Adrenal gland (tissue), 5 donors: ENCODE measurements at regions not wholly inside any gene's neighbourhood (a gene's known extent, or its start where the extent isn't known, plus 50 kb on each side); places are given as distances from the start of the nearest gene placed in this dataset.

Experiments used
- CTCF ChIP-seq, 6 experiments: fragments of 450-650 bp in 4 of 6; fragments of 200-600 bp in 2 of 6; sonication (generic) in 1 of 6; IDR thresholded peaks; 1 replicate in 5 of 6; 2 replicates in 1 of 6; pipeline versions ENCODE4 v1.5.1 to v1.8.0; 2016 to 2021; ENCODE audit warnings: antibody characterized with exemption in 6 of 6, mild to moderate bottlenecking in 2 of 6, moderate library complexity in 1 of 6
- POLR2A ChIP-seq, 2 donors: fragments of 450-650 bp; IDR thresholded peaks; one replicate each; pipeline ENCODE4 v1.6.1; 2017; ENCODE audit warnings: antibody characterized with exemption in 2 of 2, mild to moderate bottlenecking in 2 of 2, moderate library complexity in 1 of 2
- donor health status: DM: no; HTN: no; CAD: no.

- no peak for TF ChIP-seq CTCF (IDR thresholded peaks at IDR 0.05)
- TF ChIP-seq POLR2A (IDR thresholded peaks at IDR 0.05), result no peak
These were observed 287.1 kb downstream of the IZUMO3 start for GRCh38 chr9:24258626-24259025.
